A549 (cell line): ENCODE measurements at regions not wholly inside any gene's neighbourhood (a gene's known extent, or its start where the extent isn't known, plus 50 kb on each side); places are given as distances from the start of the nearest gene placed in this dataset.

Experiments used
- ATAC-seq, 2 experiments: fragments of 200-7000 bp in 1 of 2; fragments of >200 bp in 1 of 2; cut with Nextera tagmentation in 1 of 2; cut with Tn5 transposase in 1 of 2; 3 replicates each; pipeline versions ENCODE4 v1.8.0 to v1.9.1; 2018 to 2020; ENCODE audit warnings: mild to moderate bottlenecking in 1 of 2, moderate library complexity in 1 of 2
- CTCF ChIA-PET: fragments of 300-600 bp; sonication (Branson Sonifier 250); formaldehyde crosslinking; extraction: SDS; loops from one replicate; lab custom pipeline; 2021; ENCODE audit warnings: antibody characterized with exemption, inconsistent platforms; lab: Yijun Ruan, JAX
- POLR2A ChIA-PET: fragments of 350-600 bp; formaldehyde crosslinking; extraction: SDS; loops from one replicate; lab custom pipeline; 2021; ENCODE audit warnings: antibody characterized with exemption, inconsistent platforms; lab: Yijun Ruan, JAX
- DNase-seq, 2 experiments: peaks; one replicate each; pipeline versions ENCODE4 v3.0.0 to v3.0.0-alpha.2; 2011 to 2016; ENCODE audit warnings: low read depth in 1 of 2, low spot score in 1 of 2
- FAIRE-seq: peaks from 2 replicates; lab custom pipeline; 2011; peaks lifted over from hg19 to GRCh38; lab: Jason Lieb, UNC
- H3K27ac ChIP-seq, 2 experiments: fragments of >200 bp; sonication (Bioruptor Twin); formaldehyde crosslinking; 3 replicates each; pipeline ENCODE4 v1.5.1; 2016 to 2017
- H3K4me1 ChIP-seq: fragments of >200 bp; sonication (Bioruptor Twin); formaldehyde crosslinking; 3 replicates; pipeline ENCODE4 v1.6.1; 2016
- H3K4me2 ChIP-seq: fragments of >200 bp; sonication (Bioruptor Twin); formaldehyde crosslinking; 3 replicates; pipeline ENCODE4 v1.6.1; 2016
- H3K4me3 ChIP-seq: fragments of >200 bp; sonication (Bioruptor Twin); formaldehyde crosslinking; 3 replicates; pipeline ENCODE4 v1.5.1; 2016
- H3K9me3 ChIP-seq: fragments of >200 bp; sonication (Bioruptor Twin); formaldehyde crosslinking; 3 replicates; pipeline ENCODE4 v1.6.1; 2016
- BHLHE40 ChIP-seq: IDR thresholded peaks from 2 replicates; pipeline ENCODE4 v1.6.1; 2012; ENCODE audit warnings: low read depth, low read length, inconsistent platforms
- CBX2 ChIP-seq: fragments of 200-600 bp; sonication (generic); IDR thresholded peaks from 2 replicates; pipeline ENCODE4 v1.6.1; 2016; ENCODE audit warnings: low read depth, mild to moderate bottlenecking, borderline replicate concordance
- CHD2 ChIP-seq: fragments of 150-350 bp; IDR thresholded peaks from 2 replicates; pipeline ENCODE4 v1.6.1; 2014; ENCODE audit warnings: low read length; ENCODE audit not compliant: partially characterized antibody
- EHF ChIP-seq: fragments of 250-450 bp; sonication (Bioruptor Pico); IDR thresholded peaks from 2 replicates; pipeline ENCODE4 v1.5.0; 2020; ENCODE audit warnings: mild to moderate bottlenecking
- EHMT2 ChIP-seq: fragments of 200-600 bp; sonication (generic); IDR thresholded peaks from 2 replicates; pipeline ENCODE4 v1.6.1; 2016; ENCODE audit warnings: antibody characterized with exemption, low read depth, mild to moderate bottlenecking, moderate library complexity
- EP300 ChIP-seq, 2 experiments: fragments of >200 bp; sonication (Bioruptor Twin); formaldehyde crosslinking; IDR thresholded peaks; 2 replicates in 1 of 2; 3 replicates in 1 of 2; pipeline ENCODE4 v1.6.1; 2016 to 2017
- FOSL2 ChIP-seq, 2 experiments: fragments of 450-650 bp in 1 of 2; fragments of >200 bp in 1 of 2; sonication (Bioruptor Twin) in 1 of 2; formaldehyde crosslinking; IDR thresholded peaks; 2 replicates each; pipeline versions ENCODE4 v1.5.0 to v1.6.1; 2016 to 2020; ENCODE audit warnings: mild to moderate bottlenecking in 1 of 2, moderate library complexity in 1 of 2
- FOXS1 ChIP-seq: fragments of 250-450 bp; sonication (Bioruptor Pico); IDR thresholded peaks from 2 replicates; pipeline ENCODE4 v1.5.0; 2020; ENCODE audit warnings: mild to moderate bottlenecking, moderate library complexity
- JUNB ChIP-seq: fragments of >200 bp; sonication (Bioruptor Twin); formaldehyde crosslinking; IDR thresholded peaks from 2 replicates; pipeline ENCODE4 v1.6.1; 2016
- KDM1A ChIP-seq: fragments of 200-600 bp; sonication (generic); IDR thresholded peaks from 2 replicates; pipeline ENCODE4 v1.6.1; 2016; ENCODE audit warnings: low read depth, mild to moderate bottlenecking
- KDM5A ChIP-seq: fragments of 200-600 bp; sonication (generic); IDR thresholded peaks from 2 replicates; pipeline ENCODE4 v1.6.1; 2016; ENCODE audit warnings: antibody characterized with exemption, mild to moderate bottlenecking
- MAFK ChIP-seq: fragments of 450-650 bp; IDR thresholded peaks from 2 replicates; pipeline ENCODE4 v1.6.1; 2014; ENCODE audit not compliant: partially characterized antibody
- MAZ ChIP-seq: fragments of 150-350 bp; IDR thresholded peaks from 2 replicates; pipeline ENCODE4 v1.6.1; 2014; ENCODE audit warnings: antibody characterized with exemption, low read depth, low read length, borderline replicate concordance
- NFE2L2 ChIP-seq: fragments of 150-350 bp; conservative IDR thresholded peaks from 2 replicates; pipeline ENCODE4 v1.6.1; 2014; ENCODE audit warnings: low read length
- NR3C1 ChIP-seq: fragments of >200 bp; sonication (Bioruptor Twin); formaldehyde crosslinking; IDR thresholded peaks from 3 replicates; pipeline ENCODE4 v1.6.1; 2017
- POLR2A ChIP-seq: IDR thresholded peaks from 2 replicates; pipeline ENCODE4 v1.6.1; 2012; ENCODE audit warnings: mild to moderate bottlenecking, low read length
- POLR2AphosphoS2 ChIP-seq: conservative IDR thresholded peaks from 2 replicates; pipeline ENCODE4 v1.6.1; 2012; ENCODE audit warnings: low read length, improper control_type of control experiment, inconsistent platforms
- RARB ChIP-seq: fragments of 250-450 bp; sonication (Bioruptor Pico); IDR thresholded peaks from 2 replicates; pipeline ENCODE4 v1.8.0; 2021; ENCODE audit warnings: mild to moderate bottlenecking, moderate library complexity
- RFX5 ChIP-seq: fragments of 450-650 bp; IDR thresholded peaks from 2 replicates; pipeline ENCODE4 v1.7.1; 2014; ENCODE audit warnings: antibody characterized with exemption, mild to moderate bottlenecking, moderate library complexity
- SMC3 ChIP-seq: fragments of >200 bp; sonication (Bioruptor Twin); formaldehyde crosslinking; IDR thresholded peaks from 3 replicates; pipeline ENCODE4 v1.6.1; 2018; ENCODE audit warnings: inconsistent platforms
- TFCP2L1 ChIP-seq: fragments of 250-450 bp; sonication (Bioruptor Pico); IDR thresholded peaks from 2 replicates; pipeline ENCODE4 v1.5.0; 2021; ENCODE audit warnings: mild to moderate bottlenecking
- TP53 ChIP-seq: fragments of 250-450 bp; sonication (Bioruptor Pico); IDR thresholded peaks from 2 replicates; pipeline ENCODE4 v1.5.0; 2021; ENCODE audit warnings: mild to moderate bottlenecking, moderate library complexity
- ZFP36 ChIP-seq: fragments of 450-650 bp; IDR thresholded peaks from 2 replicates; pipeline ENCODE4 v1.6.1; 2014; ENCODE audit warnings: borderline replicate concordance; ENCODE audit not compliant: partially characterized antibody
- ZSCAN20 ChIP-seq: fragments of 250-450 bp; sonication (Bioruptor Pico); IDR thresholded peaks from 2 replicates; pipeline ENCODE4 v1.8.0; 2022; ENCODE audit warnings: mild to moderate bottlenecking, moderate library complexity
- WGBS: methylation state at CpG from one replicate; pipeline ENCODE4 v1.1.6; 2017; ENCODE audit errors: missing lambda C conversion rate; 5-methylcytosine and 5-hydroxymethylcytosine counted together
- TF ChIP-seq, protein P1 (sequence below): fragments of 250-450 bp; sonication (Bioruptor Pico); IDR thresholded peaks from 2 replicates; pipeline ENCODE4 v1.5.0; 2020; ENCODE audit warnings: low read depth, mild to moderate bottlenecking, moderate library complexity
- TF ChIP-seq, protein P2 (sequence below): fragments of 450-650 bp; IDR thresholded peaks from 2 replicates; pipeline ENCODE4 v1.6.1; 2014; ENCODE audit warnings: antibody characterized with exemption
- TF ChIP-seq, protein P3 (sequence below): fragments of 250-450 bp; sonication (Bioruptor Pico); IDR thresholded peaks from 2 replicates; pipeline ENCODE4 v1.5.0; 2021; ENCODE audit warnings: mild to moderate bottlenecking, moderate library complexity, borderline replicate concordance
- TF ChIP-seq, protein P4 (sequence below): IDR thresholded peaks from 2 replicates; pipeline ENCODE4 v1.6.1; 2012
- TF ChIP-seq, protein P5 (sequence below): fragments of >200 bp; sonication (Bioruptor Twin); formaldehyde crosslinking; IDR thresholded peaks from 3 replicates; pipeline ENCODE4 v1.6.1; 2016

DNA sequence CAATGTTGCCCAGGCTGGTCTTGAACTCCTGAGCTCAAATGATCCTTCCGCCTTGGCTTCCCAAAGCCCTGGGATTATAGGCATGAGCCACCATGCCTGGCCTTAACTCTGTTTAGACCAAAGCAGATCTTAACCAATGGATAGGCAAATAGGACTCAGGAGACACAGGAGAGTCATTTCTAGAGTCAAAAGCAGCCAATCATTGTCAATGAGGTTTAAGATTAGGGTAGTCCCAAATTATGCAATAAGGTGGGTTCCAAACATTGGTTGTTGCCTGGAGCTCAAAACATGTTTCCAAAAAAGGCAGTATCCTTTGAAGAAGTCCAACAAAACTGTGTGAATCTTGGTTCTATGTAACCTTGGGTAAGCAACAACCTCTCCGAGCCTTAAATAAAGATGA, 95.7 kb upstream of the JARID2 start (continued):
- TF ChIP-seq FOSL2 (IDR thresholded peaks at IDR 0.05) (no peak), FOSL2 (CRISPR knock-in tag; IDR thresholded peaks at IDR 0.05) (no peak), KDM1A (no peak)

DNA sequence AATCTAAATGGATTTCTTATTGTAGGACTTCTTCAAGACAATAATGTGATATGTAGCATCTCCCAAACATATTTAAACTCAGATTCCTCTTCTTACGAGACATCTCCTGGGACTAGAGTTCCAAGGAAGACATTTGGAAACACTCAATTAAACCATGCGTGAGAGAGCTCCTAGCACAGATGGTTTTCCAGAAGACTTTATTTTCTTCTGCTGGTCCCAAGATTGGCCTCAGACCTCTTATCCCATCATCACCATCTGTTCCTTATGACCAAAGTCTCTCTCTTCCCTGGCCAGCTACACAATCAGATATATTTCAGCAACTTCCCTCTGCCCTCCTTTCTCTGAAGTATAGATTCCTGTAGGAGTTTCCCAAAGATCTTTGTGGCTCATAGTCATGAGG, 93.2 kb upstream of the JARID2 start:
- no peak for FAIRE-seq
- TF ChIP-seq POLR2AphosphoS2 (no peak), FOXS1 (CRISPR knock-in tag) (no peak), JUNB (no peak), POLR2A (no peak), EP300 (IDR thresholded peaks at IDR 0.05) (no peak), SMC3 (no peak), TFCP2L1 (CRISPR knock-in tag) (no peak), MAZ (no peak), RFX5 (no peak), FOSL2 (IDR thresholded peaks at IDR 0.05) (no peak), FOSL2 (CRISPR knock-in tag; IDR thresholded peaks at IDR 0.05) (no peak), BHLHE40 (no peak)
- TF ChIP-seq, protein P1, sequence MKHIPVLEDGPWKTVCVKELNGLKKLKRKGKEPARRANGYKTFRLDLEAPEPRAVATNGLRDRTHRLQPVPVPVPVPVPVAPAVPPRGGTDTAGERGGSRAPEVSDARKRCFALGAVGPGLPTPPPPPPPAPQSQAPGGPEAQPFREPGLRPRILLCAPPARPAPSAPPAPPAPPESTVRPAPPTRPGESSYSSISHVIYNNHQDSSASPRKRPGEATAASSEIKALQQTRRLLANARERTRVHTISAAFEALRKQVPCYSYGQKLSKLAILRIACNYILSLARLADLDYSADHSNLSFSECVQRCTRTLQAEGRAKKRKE (CRISPR knock-in tag) = no peak
- TF ChIP-seq, protein P2, sequence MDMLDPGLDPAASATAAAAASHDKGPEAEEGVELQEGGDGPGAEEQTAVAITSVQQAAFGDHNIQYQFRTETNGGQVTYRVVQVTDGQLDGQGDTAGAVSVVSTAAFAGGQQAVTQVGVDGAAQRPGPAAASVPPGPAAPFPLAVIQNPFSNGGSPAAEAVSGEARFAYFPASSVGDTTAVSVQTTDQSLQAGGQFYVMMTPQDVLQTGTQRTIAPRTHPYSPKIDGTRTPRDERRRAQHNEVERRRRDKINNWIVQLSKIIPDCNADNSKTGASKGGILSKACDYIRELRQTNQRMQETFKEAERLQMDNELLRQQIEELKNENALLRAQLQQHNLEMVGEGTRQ = no peak
- TF ChIP-seq, protein P3, sequence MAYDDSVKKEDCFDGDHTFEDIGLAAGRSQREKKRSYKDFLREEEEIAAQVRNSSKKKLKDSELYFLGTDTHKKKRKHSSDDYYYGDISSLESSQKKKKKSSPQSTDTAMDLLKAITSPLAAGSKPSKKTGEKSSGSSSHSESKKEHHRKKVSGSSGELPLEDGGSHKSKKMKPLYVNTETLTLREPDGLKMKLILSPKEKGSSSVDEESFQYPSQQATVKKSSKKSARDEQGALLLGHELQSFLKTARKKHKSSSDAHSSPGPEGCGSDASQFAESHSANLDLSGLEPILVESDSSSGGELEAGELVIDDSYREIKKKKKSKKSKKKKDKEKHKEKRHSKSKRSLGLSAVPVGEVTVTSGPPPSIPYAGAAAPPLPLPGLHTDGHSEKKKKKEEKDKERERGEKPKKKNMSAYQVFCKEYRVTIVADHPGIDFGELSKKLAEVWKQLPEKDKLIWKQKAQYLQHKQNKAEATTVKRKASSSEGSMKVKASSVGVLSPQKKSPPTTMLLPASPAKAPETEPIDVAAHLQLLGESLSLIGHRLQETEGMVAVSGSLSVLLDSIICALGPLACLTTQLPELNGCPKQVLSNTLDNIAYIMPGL = no peak

DNA sequence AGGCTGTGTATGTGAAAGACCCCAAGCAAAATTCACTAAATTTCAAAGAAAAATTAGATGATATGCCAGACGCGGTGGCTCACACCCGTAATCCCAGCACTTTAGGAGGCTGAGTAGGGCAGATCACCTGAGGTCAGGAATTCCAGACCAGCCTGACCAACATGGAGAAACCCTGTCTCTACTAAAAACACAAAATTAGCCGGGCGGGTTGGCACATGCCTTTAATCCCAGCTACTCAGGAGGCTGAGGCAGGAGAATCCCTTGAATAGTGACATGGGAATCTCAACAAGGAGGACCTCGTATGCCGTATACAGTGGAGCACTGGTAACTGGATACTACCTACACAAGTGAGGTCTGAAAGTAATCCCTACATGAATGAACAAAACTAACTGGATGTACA, 92.7 kb upstream of the JARID2 start:
- FAIRE-seq = no peak

More for the DNA sequence above, 93.2 kb upstream of the JARID2 start:
- no peak for DNase-seq
- Histone ChIP-seq H3K4me3 (no peak overlapping the region), H3K9me3 (no peaks in the 10 kb centered on the region), H3K27ac (no peak overlapping the region), H3K4me1 (peaks cover 7% of the 10 kb centered on the region), H3K4me2 (no peak overlapping the region)
- WGBS = 90% methylated on average over 2 of the region's 2 CpGs
- no peak for ATAC-seq
- ChIA-PET POLR2A (no interaction called here), CTCF (no interaction called here)

More for the DNA sequence above, 92.7 kb upstream of the JARID2 start:
- TF ChIP-seq EHMT2 (no peak), MAFK (no peak), CHD2 (no peak), ZSCAN20 (CRISPR knock-in tag) (no peak), CBX2 (no peak), EHF (CRISPR knock-in tag) (no peak), KDM5A (no peak), RARB (CRISPR knock-in tag) (no peak), NR3C1 (no peak), NFE2L2 (no peak), ZFP36 (no peak), TP53 (no peak), SMC3 (no peak), BHLHE40 (no peak)
- TF ChIP-seq, protein P4, sequence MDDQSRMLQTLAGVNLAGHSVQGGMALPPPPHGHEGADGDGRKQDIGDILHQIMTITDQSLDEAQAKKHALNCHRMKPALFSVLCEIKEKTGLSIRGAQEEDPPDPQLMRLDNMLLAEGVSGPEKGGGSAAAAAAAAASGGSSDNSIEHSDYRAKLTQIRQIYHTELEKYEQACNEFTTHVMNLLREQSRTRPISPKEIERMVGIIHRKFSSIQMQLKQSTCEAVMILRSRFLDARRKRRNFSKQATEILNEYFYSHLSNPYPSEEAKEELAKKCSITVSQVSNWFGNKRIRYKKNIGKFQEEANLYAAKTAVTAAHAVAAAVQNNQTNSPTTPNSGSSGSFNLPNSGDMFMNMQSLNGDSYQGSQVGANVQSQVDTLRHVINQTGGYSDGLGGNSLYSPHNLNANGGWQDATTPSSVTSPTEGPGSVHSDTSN = no peak
- TF ChIP-seq, protein P2 = no peak
- TF ChIP-seq, protein P3 = no peak
- TF ChIP-seq, protein P5, sequence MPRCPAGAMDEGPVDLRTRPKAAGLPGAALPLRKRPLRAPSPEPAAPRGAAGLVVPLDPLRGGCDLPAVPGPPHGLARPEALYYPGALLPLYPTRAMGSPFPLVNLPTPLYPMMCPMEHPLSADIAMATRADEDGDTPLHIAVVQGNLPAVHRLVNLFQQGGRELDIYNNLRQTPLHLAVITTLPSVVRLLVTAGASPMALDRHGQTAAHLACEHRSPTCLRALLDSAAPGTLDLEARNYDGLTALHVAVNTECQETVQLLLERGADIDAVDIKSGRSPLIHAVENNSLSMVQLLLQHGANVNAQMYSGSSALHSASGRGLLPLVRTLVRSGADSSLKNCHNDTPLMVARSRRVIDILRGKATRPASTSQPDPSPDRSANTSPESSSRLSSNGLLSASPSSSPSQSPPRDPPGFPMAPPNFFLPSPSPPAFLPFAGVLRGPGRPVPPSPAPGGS = no peak
- no peaks in the 10 kb centered on the region for H3K9me3 ChIP-seq
- no peak overlapping the region for H3K4me3 ChIP-seq
- 90% methylated on average over 7 of the region's 7 CpGs for WGBS
- no peak overlapping the region for H3K4me2 ChIP-seq
- peaks cover 7% of the 10 kb centered on the region for H3K4me1 ChIP-seq
- H3K27ac ChIP-seq = no peak overlapping the region
- DNase-seq (no peak), ATAC-seq (no peak)
- CTCF ChIA-PET = interaction anchor here (0.6 kb wide), 1 partner anchor 138 kb away, joined by 3 read pairs; no protein-coding TSS in a partner anchor
- POLR2A ChIA-PET = no interaction called here
